ENCODE measurements at regions not wholly inside any gene's neighbourhood (a gene's known extent, or its start where the extent isn't known, plus 50 kb on each side); places are given as distances from the start of the nearest gene placed in this dataset.

DNA sequence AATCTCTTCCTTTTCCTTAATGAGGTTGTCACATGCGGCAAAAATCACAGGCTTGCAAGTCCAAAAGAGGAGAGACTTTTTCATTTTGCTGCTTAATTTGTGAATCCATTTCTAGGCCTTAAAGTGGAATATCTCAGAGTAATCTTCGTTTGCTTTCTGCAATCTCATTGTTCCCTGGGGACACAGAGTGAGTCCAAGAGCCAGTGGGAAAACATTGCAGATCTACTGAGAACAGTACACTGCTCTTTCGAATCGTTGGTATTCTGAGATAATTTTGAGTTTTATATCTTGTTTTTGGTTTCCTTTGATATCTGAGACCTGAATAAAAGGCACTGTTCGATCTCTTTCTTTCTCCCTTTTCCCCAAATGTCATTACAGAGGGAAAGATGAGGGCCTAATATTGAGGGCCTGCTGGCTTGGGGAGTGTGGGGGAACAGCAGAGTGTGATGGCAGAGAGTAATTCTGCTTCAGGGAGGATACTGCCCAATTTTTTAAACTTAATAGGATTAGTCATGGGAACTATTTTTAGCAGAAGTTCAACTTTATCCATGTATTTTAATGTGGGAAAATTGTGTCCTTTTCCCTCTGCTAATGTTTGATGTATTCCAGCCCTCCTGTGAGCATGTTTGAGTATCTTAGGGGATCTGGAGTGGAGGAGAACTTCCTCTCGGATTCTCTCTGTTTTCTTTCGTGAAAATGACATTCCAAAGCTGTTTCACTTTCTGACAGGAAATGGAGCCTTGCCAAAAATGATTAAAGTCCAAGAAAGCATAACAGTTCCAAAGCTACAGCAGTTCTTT, 418.2 kb upstream of the ZEB2 start:
- no peaks in the 10 kb centered on the region for H3K36me3 ChIP-seq
- no peak overlapping the region for H3K4me3 ChIP-seq (replicated peaks in 1 of 3)
- no peak for TF ChIP-seq POLR2A (IDR thresholded peaks at IDR 0.05)
- TF ChIP-seq, protein P1, sequence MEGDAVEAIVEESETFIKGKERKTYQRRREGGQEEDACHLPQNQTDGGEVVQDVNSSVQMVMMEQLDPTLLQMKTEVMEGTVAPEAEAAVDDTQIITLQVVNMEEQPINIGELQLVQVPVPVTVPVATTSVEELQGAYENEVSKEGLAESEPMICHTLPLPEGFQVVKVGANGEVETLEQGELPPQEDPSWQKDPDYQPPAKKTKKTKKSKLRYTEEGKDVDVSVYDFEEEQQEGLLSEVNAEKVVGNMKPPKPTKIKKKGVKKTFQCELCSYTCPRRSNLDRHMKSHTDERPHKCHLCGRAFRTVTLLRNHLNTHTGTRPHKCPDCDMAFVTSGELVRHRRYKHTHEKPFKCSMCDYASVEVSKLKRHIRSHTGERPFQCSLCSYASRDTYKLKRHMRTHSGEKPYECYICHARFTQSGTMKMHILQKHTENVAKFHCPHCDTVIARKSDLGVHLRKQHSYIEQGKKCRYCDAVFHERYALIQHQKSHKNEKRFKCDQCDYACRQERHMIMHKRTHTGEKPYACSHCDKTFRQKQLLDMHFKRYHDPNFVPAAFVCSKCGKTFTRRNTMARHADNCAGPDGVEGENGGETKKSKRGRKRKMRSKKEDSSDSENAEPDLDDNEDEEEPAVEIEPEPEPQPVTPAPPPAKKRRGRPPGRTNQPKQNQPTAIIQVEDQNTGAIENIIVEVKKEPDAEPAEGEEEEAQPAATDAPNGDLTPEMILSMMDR (IDR thresholded peaks at IDR 0.05), result no peak
- WGBS, 2 donors, result 49 to 50% methylated on average over 7 of the region's 7 CpGs
- no peaks in the 10 kb centered on the region for H3K9me3 ChIP-seq
- peak overlapping the region in 2 of 3 donors; percentile 15 to 49 for H3K27ac ChIP-seq
- H3K4me1 ChIP-seq, result peaks cover 0 to 10% of the 10 kb centered on the region in 2 donors
- no peak for DNase-seq
- H3K27me3 ChIP-seq, result no peaks in the 10 kb centered on the region
- intact Hi-C loops (cut with DNase I), result no loop called here

DNA sequence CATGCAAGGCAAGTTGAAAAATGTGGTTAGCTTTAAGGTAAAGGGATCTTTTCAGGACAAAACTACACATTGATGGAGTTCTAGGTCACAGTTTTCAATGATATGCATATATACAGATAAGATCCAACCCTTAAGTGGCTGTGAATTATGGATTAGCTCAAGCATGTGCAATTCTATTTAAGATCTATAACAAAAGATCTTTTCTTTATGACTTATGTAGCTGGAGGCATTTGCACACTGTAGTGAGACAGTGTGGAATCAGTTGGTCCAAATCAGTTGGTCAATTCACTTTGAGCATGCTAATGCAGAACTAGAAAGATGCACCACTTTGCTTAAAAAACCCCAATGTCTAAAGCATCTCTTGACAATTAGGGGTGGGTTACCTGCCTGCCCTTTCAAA, 417.1 kb upstream of the ZEB2 start:
- Histone ChIP-seq H3K4me3 (replicated peaks in 1 of 3) (no peak overlapping the region), H3K9me3 (no peaks in the 10 kb centered on the region), H3K4me1 (peaks cover 0 to 10% of the 10 kb centered on the region in 2 donors), H3K27me3 (no peaks in the 10 kb centered on the region), H3K36me3 (no peaks in the 10 kb centered on the region), H3K27ac (peak overlapping the region in 1 of 3 donors; percentile 49)
- TF ChIP-seq, protein P1 (IDR thresholded peaks at IDR 0.05), result no peak
- TF ChIP-seq POLR2A (IDR thresholded peaks at IDR 0.05), result no peak
- no peak for DNase-seq
- intact Hi-C loops (cut with DNase I), result no loop called here

DNA sequence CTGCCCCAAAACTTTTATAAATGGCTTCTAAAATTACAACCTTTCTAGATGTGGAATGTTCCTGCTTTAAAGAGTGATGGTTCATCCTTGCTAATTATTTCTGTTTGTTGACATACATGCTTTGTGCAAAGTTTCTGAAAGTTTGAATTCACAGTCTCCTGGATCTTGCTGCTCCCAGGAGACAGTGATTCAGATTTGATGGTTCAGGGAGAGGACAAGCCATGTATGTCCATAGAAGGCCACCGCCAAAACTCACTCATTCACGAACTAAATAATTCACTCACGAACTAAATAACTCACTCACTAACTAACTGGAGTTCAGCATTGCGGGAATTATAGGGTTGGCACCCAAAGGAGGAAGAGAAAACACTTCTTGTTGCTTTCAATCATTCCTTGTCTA, 416.5 kb upstream of the ZEB2 start:
- Histone ChIP-seq H3K36me3 (no peaks in the 10 kb centered on the region), H3K9me3 (no peaks in the 10 kb centered on the region), H3K27me3 (no peaks in the 10 kb centered on the region), H3K4me1 (peaks cover 0 to 10% of the 10 kb centered on the region in 2 donors), H3K4me3 (replicated peaks in 1 of 3) (no peak overlapping the region), H3K27ac (no peak overlapping the region)
- 88 to 89% methylated on average over 4 of the region's 4 CpGs for WGBS, 2 donors
- intact Hi-C loops (cut with DNase I), result no loop called here
- no peak for DNase-seq
- TF ChIP-seq, protein P1 (IDR thresholded peaks at IDR 0.05), result no peak
- no peak for TF ChIP-seq POLR2A (IDR thresholded peaks at IDR 0.05)

DNA sequence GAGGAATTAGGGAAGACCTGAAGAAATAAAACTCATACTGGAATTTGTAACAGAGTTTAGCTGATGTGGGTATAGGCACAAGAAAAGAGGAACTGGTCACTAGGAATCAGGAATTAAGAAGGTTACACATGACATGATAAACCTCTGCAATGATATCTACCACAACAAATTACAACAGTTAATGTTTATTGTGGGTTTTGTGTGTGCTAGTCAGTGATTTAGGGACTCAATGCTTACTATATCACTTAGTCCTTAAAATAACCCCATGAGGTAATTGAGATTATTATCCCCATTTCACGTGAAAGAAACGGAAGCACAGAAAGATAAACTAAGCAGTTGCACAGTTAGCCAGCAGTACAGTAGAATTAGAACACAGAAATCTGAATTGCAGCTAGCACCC, 415.8 kb upstream of the ZEB2 start:
- Histone ChIP-seq H3K4me1 (peaks cover 0 to 10% of the 10 kb centered on the region in 2 donors), H3K27ac (no peak overlapping the region), H3K9me3 (no peaks in the 10 kb centered on the region), H3K4me3 (replicated peaks in 1 of 3) (no peak overlapping the region), H3K36me3 (no peaks in the 10 kb centered on the region), H3K27me3 (no peaks in the 10 kb centered on the region)
- 79 to 87% methylated on average over 2 of the region's 2 CpGs for WGBS, 2 donors
- intact Hi-C loops (cut with DNase I), result no loop called here
- no peak for DNase-seq
- TF ChIP-seq POLR2A (IDR thresholded peaks at IDR 0.05), result no peak
- TF ChIP-seq, protein P1 (IDR thresholded peaks at IDR 0.05), result no peak

DNA sequence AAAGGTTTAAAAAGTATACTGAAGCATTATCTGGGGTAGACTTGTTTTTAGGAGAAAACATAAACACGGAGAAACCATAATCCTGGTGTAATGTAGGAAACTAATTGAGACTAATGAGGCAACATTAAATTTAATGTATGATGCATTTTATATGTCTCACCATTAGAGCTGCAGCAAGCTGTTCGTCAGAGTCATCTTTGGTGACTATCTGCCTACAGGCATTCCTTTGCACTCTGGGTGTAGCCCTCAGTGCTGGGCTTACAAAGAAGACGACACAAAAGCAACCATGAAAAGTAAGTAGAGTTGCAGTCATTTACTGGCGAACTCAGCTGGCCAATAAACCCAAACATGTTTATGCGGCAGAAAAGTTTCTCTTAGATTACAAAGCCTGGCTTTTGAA, 415.3 kb upstream of the ZEB2 start:
- Histone ChIP-seq H3K4me1 (peaks cover 0 to 10% of the 10 kb centered on the region in 2 donors), H3K4me3 (replicated peaks in 1 of 3) (no peak overlapping the region), H3K27ac (no peak overlapping the region), H3K36me3 (no peaks in the 10 kb centered on the region), H3K27me3 (no peaks in the 10 kb centered on the region), H3K9me3 (no peaks in the 10 kb centered on the region)
- intact Hi-C loops (cut with DNase I), result no loop called here
- DNase-seq, result no peak
- TF ChIP-seq POLR2A (IDR thresholded peaks at IDR 0.05), result no peak
- TF ChIP-seq, protein P1 (IDR thresholded peaks at IDR 0.05), result no peak
- 93 to 97% methylated on average over 5 of the region's 5 CpGs for WGBS, 2 donors
